ENCODE measurements at regions not wholly inside any gene's neighbourhood (a gene's known extent, or its start where the extent isn't known, plus 50 kb on each side); places are given as distances from the start of the nearest gene placed in this dataset.

DNA sequence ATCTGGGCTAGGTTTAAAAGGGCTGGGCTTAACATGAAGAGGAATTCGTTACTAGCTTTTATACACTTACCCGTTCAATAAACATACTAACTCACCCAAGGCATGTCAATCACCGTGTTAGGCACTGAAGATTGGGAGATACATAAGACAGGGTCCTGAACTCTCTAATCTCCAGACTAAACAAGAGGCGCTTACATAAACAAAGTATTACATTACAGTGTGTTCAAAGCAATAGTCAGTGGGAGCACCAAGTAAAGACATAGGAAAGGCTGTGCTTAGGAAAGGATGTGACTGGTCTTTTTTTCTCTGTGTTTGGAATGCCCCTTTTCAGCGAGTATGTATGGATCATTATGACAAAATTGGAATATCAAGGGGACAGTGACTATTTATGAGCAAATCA is 203.6 kb upstream of the ADRA1B start:
- no peak for DNase-seq

DNA sequence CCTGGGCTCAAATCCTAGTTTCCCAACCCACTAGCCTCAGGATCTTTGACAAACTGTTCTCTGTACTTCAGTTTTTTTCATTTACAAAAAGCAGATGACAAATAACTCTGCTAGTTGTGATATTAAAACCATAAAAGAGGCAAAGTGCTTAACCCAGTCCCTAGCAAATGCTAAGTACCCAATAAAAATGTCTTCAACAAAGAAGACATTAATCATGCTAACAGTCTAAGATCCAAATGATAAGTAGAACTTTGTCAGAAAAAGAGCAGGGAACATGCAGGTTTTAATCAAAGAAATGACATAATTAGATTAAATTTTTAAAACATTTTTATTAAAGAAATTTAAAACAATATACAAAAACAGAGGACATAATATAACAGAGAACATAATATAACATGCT is 203.0 kb upstream of the ADRA1B start:
- no peak for DNase-seq

DNA sequence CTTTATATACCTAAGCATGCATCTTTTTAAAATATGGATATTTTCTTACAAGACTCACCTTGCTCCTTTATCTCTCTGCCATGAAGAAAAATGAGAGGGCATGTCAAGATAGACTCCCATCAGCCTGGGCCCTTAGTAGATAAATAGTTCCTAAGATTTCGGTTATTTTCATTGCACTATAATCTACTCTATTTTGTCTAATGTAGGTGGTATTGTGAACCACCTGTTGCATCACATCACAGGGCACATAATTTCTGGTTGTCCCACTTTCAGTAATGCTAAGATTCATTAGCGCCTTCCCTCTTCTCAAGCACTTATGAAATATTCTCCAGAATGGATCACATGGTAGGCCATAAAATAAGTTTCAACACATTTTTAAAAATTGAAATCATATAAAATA is 202.5 kb upstream of the ADRA1B start:
- DNase-seq = no peak

DNA sequence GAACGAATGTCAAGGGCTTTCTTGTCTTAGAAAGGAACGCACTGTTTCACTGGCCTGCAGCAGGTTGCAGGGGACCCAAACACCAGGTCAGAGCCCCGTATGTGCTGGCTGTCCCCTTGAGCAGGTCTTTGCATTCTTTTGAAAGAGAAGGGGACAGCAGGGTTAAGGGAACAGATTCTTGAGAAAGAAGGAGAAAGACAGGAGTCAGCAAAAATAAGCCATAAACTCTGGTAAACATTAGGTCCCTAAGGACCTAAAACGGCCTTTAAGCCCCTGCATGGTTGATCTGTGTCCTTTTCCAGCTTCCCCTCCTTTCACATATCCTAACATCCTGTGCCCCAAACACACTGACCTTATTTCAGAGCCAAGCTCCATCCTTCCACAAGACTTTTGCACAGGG is 190.8 kb upstream of the ADRA1B start:
- no peak for DNase-seq

DNA sequence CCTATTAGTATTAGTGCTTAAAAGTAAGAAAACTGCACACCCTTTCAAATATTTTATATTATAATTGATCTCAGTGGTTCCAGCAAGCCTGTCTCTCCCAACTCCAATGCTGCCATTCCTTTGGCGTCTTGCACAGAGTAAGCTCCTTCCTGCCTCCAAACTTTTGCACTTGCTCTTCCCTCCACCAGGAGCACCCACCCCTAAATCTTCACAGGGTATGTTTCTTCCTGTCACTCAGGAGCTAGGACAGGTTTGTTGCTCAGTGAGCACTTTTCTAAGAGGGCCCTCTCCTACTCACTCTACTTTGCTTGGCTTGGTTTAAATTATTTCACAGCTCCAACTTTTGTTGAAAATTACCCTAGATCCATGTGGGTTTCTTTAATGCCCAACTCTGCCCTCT is 189.1 kb upstream of the ADRA1B start:
- DNase-seq = no peak

DNA sequence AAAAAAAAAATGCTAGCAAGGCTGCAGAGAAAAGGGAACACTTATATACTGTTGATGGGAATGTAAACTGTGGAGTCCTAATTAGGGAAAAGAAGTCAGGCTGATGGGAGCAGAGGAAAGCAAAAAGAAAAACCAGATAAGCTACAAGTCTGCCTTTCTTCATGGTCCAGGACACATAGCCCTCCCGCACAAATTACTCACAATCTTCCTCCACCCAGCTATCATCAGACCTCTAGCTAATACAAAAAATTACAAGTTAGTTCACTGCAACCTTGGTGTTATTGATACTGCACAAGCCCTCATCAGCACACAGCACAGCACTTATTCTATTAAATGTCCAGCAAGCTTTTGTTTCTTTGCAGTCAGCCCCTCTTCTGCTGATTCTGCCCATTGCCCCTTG is 186.0 kb upstream of the ADRA1B start:
- no peak for DNase-seq

DNA sequence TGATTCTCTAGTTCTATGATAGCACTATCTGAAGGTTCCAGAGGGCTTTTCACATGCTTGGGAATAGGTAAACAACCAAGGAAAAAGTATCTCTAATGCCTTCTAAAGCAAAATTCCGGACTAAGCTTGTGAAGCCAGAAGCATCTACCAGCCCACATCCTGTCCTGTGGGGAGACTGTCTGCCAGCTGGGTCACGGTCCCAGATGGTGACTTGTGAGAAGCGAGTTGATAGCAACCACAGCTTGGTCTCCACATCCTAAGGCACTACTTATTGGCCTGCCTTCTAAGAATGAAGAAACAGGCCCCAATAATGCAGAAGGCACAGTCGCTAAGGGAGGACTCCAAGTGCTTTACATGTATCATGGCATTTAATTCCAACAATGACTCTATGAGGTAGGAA is 184.1 kb upstream of the ADRA1B start:
- no peak for DNase-seq

DNA sequence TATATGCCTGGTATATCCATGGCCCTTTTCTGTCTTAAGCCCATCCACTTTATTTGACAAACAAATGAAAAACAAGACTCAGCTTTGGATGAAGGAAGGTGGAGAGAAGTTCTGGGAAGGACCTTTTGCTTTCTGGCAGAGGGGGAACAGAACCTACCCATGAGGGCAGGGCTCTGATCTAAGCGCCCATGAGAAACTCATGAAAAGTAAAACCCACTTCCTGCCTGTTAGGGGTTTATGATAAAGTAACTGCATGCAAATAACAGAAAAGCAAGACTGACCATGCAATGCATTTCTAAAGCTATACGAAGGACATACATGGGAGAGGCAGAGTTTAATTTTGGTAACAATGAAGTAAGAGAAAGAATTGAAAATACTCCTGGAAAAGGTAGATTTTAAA is 181.9 kb upstream of the ADRA1B start:
- DNase-seq = no peak

DNA sequence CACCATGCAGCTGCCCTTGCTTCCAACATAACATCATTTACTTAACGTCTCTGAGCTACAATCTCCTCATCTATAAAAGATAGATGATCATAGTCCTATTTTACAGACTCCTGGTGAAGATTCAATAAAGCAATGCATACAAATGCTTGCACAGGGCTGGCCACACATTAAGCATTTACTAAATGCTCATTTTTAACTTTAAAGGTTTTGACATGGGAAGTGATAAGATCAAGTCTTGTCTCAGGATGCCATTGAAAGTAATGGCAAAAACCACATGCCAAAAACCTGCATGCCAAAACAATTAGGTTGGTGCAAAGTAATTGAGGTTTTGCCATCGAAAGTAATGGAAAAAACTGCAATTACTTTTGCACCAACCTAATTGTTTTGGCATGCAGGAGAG is 181.2 kb upstream of the ADRA1B start:
- DNase-seq = no peak

DNA sequence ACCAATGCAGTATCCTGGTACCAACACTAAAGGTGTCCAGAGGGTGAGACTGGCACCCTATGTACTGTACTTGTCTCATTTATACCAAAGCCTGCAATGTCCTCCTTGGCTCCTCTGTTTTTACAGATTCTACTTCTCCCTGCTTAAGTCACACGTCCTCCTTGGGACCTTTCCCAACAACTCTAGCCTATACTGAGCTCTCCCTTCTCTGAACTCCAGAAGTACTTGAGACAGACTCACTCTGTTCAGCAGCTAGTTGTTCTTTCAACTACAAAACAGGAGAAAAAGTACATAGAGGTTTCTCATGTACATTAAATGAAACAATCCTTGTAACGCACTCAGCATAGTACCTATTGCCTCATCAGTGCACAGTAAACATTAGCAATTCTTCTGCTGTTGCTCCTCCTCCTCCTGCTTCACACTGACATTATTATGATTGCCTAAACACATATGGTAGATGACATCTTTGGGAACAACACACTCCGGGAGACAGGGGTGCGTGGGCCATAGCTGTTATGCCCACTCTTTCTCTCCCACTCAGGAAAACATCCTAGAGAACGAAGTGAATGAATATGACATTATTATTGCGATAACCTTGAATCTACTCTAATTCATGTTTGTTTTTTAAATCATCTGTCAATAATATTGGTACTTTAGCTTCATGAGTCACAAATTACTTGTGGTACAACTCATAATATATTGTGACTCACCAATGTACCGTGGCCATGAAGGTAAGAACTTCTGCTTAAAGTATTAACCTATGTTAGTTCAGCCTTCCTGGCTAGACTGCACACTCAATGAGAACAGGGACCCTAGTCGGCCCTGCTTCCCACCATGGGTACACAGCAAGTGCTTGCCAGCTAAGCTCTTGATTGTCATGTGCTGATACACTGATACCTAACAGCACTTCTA is 180.3 kb upstream of the ADRA1B start:
- no peak for DNase-seq

DNA sequence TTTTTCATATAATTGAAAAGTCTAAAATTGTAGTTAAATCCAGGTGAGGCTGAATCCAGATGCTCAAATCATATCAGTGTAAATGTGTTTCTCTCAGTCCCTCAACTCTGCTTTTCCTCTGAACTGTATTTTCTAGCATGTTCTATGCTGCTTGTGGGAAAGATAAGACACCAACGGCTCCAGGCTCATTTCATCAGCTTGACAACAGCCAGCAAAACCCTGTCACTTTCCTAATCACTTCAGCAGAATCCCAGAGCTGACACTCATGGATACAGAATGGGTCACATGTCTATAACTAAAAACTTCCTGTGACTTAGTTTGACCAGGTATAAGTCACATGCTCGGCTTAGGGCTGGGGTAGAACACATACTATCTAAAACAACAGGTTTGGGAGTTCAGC is 179.4 kb upstream of the ADRA1B start:
- no peak for DNase-seq

DNA sequence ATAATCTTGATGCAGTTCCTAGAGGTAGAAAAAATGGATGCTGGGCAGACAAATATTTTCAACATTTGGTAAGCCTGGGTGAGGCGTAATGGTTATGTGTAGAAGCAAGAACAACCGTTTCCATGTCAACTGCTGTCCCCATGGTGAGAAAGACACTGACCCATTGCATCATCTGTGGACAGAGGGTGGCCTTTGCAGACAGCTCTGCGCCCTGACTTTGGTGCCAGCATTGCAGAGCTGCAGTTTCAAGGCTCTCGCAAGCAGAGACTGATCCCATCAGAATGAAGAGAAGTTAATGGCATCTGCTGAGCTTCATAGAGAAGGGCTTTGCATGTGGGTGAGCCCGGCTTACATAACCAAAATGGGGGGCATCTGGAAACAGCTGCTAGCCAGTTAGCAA is 179.0 kb upstream of the ADRA1B start:
- DNase-seq = no peak

DNA sequence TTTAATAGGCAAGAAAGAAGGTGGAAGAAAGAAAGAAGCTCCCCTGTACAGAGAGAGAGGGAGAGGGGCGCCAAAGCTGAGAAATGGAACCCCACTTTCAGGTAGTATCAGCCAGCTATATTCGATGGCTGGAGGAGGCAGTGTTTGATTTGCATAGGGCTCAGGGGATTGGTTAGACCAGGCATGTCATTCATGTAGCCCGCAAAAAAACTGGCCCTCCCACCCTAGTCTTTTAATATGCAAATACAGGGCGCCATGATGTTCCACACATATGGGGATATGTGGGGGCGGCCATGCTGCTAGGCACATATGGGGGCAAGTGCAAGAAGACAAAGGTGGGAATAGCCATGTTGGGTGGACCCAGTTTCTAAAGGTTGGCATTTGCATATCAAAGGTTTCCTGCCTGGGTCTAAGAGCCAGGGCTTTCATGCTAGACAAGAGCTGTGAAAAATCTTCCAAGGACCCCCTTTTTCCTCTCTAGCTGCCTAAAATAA is 174.4 kb upstream of the ADRA1B start:
- no peak for DNase-seq

DNA sequence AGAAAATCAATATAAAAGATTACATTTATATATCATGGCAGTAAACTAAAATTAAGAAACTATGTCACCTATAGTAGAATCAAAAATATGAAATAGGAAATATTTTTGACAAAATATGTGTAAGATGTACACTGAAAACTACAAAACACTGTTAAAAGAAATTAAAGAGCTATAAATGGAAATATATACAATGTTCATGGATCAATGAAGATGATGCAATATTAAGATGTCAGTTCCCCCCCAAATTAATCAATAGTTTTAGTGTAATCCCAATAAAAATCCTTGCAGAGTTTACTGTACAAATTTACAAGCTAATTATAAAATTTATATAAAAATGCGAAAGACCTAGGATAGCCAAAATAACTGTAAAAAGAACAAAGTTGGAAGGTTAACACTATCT is 173.0 kb upstream of the ADRA1B start:
- DNase-seq = no peak

DNA sequence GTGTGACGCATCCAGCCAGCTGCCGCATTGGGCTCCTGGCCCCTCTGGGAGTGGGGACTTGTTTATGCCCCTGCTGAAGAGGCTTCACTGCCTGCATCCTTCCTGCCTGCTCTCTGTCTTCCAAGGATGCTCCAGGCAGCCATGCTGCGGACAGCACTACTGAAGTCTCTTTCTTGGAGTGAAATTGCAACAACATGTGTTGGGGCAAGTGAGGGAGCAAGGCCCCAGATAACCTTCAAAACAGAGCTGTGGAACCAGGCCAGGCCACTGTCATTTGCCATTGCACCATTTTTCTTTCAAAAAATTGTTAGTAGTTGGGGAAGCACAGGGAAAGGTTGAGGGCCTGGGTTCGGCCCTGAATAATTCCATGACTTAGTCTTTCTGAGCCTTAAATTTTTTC is 169.6 kb upstream of the ADRA1B start:
- no peak for DNase-seq

DNA sequence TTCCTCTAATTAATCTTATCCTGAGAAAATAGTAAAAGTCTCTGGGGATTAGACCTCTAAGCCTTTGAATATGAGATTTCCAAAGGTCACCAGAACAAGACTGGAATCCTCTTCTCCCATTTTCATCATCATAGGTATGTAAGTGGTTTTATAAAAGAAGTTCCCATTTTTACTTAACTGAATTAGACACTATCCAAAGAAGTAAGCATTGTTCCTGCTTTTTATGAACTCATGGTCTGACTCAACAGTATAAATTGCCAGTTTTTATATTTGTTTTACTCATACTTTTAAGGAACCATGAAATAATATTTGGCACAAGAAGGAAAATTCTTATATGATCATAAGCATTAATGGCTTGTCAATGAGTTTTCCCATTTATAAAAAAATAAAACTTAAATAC is 167.1 kb upstream of the ADRA1B start:
- no peak for DNase-seq

DNA sequence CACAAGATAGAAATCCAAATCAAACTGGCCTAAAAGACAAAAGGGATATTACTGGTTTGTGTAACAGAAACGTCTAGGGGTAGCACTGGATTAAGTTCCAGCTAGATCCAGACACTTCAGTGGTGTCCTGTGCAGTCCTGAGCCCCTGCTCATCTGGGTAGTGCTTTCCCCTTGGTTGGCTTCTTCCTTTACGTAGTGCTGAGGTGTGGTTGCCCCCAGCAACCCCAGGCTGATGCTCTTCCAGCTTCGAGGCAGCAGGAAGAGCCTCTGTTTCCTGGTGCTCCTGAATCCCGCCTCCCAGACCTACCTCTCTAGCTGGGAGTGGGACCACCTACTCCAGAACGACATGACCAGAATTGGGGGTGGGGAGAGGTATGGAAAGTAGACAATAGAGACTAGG is 166.1 kb upstream of the ADRA1B start:
- no peak for DNase-seq

DNA sequence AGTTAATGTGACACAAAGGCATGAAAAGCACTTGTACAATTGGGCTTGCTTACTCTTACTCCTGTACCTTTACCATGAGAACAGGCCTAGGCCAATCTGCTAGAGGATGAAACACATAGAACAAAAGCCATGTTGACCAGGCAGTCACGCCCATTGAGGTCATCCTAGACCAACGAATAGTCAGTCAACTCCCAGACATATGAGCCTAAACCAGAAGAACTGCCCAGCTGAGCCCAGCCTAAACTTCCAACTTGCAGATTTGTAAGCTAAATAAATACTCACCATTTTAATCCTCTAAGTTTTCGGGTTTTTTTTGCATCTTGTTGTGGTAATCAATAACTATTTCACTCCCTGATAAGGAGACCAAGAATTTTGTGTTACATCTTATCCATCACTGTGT is 164.8 kb upstream of the ADRA1B start:
- DNase-seq = no peak

DNA sequence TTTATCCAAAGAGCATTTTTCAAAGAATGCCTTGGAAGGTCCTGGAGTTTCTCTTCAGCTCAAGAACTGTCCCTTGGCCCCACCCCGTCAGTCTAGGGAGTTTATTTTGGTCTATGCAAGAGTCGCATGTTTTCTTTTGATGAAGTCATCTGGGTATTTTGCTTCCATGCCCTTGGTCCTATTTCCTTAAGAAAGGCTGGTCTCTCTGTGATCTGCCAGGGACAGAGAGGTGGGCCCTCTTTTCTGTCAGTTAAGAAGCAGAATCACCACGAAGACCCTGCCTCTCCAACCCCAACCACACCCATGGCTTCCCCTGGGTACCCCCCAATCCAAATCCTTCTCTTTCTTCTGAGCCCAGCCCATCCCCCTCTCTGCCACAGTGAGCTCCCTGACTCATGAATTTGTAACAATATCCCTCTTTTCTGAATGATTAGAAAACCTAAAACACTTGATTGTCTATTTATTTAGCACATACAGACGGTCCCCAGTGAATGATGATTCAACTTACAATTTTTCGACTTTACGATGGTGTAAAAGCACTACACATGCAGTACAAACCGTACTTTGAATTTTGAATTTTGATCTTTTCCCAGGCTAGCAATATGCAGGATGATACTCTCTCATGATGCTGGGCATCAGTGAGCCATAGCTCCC is 163.5 kb upstream of the ADRA1B start:
- no peak for DNase-seq

DNA sequence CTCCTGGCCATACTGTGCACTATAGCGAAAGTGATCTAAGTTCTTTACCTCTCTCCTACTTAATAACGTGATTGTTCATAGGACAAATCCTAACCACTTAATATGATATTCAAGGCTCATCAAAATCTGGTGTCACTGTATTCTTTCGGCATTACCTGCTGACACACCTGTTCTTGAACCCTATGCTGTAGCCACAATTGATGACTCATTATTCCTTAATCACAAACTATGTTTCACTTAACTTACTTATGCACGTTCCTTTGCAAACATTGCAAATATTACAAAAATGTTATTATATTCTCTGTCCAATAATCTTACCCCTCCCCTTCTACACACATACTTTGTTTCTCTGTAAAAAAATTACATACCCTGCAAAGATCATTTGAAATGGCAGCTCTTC is 158.1 kb upstream of the ADRA1B start:
- DNase-seq = no peak

DNA sequence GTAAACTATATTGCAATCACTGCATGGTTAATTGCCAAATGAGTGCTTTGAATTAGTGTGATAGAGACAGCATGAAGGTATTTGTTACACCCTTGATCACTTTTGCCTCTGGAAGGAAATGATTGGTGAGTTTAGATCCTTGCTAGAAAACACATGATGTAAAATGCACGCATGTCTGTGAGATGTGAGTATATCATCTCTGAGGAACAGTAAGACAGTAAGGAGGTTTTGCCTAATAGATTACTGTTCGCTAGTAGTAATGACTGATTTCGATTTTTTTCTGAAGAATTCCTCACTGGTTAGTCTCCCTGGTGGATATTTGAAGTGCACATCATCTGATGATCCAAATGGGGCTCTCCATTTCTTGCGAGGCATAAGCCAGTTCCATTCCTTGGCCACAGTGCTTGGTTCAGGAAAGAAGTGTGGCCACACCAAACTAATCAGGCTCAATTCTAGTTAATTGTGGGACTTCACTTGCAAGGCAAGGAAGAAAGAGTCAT is 156.4 kb upstream of the ADRA1B start:
- no peak for DNase-seq

DNA sequence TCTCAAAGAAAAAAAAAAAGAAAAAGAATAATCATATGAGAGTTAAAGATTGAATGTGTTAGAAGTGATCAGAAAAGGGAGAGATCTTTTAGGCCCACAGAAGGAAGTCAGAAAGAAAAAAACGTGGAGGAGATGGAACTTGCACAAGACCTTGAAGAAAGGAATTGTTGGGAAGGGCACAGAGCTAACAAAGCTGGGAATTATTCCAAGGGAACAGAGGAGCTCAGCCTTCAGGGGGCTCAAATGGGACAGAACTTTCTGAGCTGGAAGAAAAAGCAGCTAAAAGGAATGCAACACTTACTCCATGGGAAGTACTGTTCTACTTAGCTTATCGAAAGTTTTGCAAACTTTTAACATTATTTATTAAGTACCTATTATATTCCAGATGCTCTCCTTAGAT is 153.4 kb upstream of the ADRA1B start:
- DNase-seq = no peak

DNA sequence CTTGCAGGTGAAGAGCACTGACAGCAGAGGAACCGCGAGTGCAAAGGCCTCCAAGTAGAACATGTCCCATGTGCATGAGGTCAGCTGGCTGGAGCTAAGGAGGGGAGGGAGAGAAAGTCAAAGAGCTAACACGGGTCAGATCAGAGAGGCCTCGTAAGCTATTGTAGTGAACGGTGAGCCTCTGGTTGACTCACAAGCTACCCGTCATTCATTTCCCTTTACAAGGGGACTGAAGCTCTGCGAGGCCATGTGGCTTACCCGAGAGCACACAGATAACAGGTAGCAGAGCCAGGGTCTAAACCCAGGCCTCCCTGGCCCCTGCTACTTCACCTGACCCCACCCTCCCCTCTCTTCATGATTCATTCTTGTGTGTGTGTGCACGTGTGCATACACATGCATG is 152.7 kb upstream of the ADRA1B start:
- no peak for DNase-seq
